Left ventricle myocardium inferior (tissue), 1 donor: ENCODE measurements at regions not wholly inside any gene's neighbourhood (a gene's known extent, or its start where the extent isn't known, plus 50 kb on each side); places are given as distances from the start of the nearest gene placed in this dataset.

Experiments
- DNase-seq: peaks from one replicate; pipeline ENCODE4 v3.0.0-alpha.2; 2020
- H3K27ac ChIP-seq: fragments of 200-600 bp; replicated peaks from 2 replicates; pipeline ENCODE4 v1.8.0; 2021
- H3K27me3 ChIP-seq: fragments of 200-600 bp; 2 replicates; pipeline ENCODE4 v1.8.0; 2021; ENCODE audit warnings: low read depth
- H3K36me3 ChIP-seq: fragments of 200-600 bp; 2 replicates; pipeline ENCODE4 v1.8.0; 2021
- H3K4me1 ChIP-seq: fragments of 200-600 bp; 2 replicates; pipeline ENCODE4 v1.8.0; 2021
- H3K4me3 ChIP-seq: fragments of 200-600 bp; 2 replicates; pipeline ENCODE4 v1.8.0; 2021; ENCODE audit warnings: mild to moderate bottlenecking, moderate library complexity
- H3K9me3 ChIP-seq: fragments of 200-600 bp; replicated peaks from 2 replicates; pipeline ENCODE4 v1.8.0; 2021
- CTCF ChIP-seq: fragments of 200-600 bp; IDR thresholded peaks from 2 replicates; pipeline ENCODE4 v1.8.0; 2021; ENCODE audit warnings: antibody characterized with exemption, mild to moderate bottlenecking, borderline replicate concordance
- intact Hi-C: fragments of 100-400 bp; cut with micrococcal nuclease; formaldehyde crosslinking; loops from one replicate; pipeline ENCODE4 v1.11.0; 2022
- donor health status: DM: no; HTN: yes; CAD: no; lungs with severe emphysema.

GRCh38 chr2:56718413-56718812 is 534.6 kb downstream of the CCDC85A start:
- no peak for TF ChIP-seq CTCF
- H3K36me3 ChIP-seq: no peaks in the 10 kb centered on the region
- peaks cover 10% of the 10 kb centered on the region for H3K9me3 ChIP-seq
- no peaks in the 10 kb centered on the region for H3K27me3 ChIP-seq
- no peak for DNase-seq
- peaks cover 19% of the 10 kb centered on the region for H3K4me1 ChIP-seq
- intact Hi-C loops: no loop called here
- peak overlapping the region; percentile 53 for H3K27ac ChIP-seq
- H3K4me3 ChIP-seq: no peak overlapping the region

DNA sequence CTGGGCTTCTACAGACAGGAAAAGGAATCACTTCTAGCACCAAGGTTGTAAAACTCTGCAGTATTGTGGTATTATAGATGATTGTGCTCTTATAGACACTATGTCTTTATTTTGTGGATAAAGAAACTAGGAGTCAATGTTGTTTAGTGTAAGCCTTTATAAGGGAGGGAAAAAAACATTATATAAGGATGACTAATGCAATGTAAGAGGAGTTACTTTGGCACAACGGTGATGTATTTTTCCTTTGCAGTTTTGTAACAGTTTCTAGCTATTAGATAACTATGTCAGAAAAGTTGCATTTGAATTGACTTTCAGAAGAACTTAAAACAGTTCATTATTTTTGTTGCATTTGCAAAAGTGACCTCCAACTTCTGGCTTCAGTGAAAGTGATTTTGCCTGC is 545.4 kb downstream of the CCDC85A start:
- Histone ChIP-seq H3K36me3 (no peaks in the 10 kb centered on the region), H3K27me3 (no peaks in the 10 kb centered on the region), H3K27ac (no peak overlapping the region), H3K4me3 (no peak overlapping the region), H3K9me3 (peaks cover 34% of the 10 kb centered on the region), H3K4me1 (no peaks in the 10 kb centered on the region)
- intact Hi-C loops: no loop called here
- no peak for TF ChIP-seq CTCF
- no peak for DNase-seq

GRCh38 chr2:56732946-56733345 is 549.2 kb downstream of the CCDC85A start:
- intact Hi-C loops: no loop called here
- Histone ChIP-seq H3K36me3 (no peaks in the 10 kb centered on the region), H3K4me3 (no peak overlapping the region), H3K9me3 (peaks cover 20% of the 10 kb centered on the region), H3K4me1 (no peaks in the 10 kb centered on the region), H3K27ac (no peak overlapping the region), H3K27me3 (no peaks in the 10 kb centered on the region)
- TF ChIP-seq CTCF: no peak
- no peak for DNase-seq

DNA sequence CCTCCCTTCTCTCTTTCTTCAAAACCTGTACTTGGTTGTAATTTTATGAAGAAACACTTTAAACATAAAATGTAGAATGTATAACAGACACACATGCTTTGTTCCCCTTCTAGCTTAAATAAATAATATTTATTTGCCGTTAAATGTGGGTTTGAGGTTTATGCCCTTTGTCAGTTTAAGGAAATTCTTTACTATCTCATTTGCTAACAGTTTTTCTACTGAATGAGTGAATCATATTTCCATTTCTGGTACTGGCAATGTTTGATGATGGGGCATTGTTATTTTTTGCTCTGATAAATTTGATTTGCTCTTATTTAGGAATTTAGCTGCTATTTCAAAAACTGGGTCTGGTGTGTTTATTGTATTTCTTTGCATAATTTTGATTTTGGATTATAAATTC is 555.6 kb downstream of the CCDC85A start:
- Histone ChIP-seq H3K36me3 (no peaks in the 10 kb centered on the region), H3K9me3 (peaks cover 17% of the 10 kb centered on the region), H3K4me1 (no peaks in the 10 kb centered on the region), H3K27ac (no peak overlapping the region), H3K27me3 (no peaks in the 10 kb centered on the region), H3K4me3 (no peak overlapping the region)
- TF ChIP-seq CTCF: no peak
- intact Hi-C loops: no loop called here
- no peak for DNase-seq

- intact Hi-C loops: loop anchor here (10.0 kb wide), 1 partner anchor 547 kb away; no protein-coding TSS in a partner anchor
- no peak overlapping the region for H3K4me3 ChIP-seq
- no peak for TF ChIP-seq CTCF
- DNase-seq: peak; percentile 16
- no peaks in the 10 kb centered on the region for H3K4me1 ChIP-seq
- H3K27me3 ChIP-seq: no peaks in the 10 kb centered on the region
- H3K9me3 ChIP-seq: no peaks in the 10 kb centered on the region
- H3K36me3 ChIP-seq: no peaks in the 10 kb centered on the region
- no peak overlapping the region for H3K27ac ChIP-seq
Measured at GRCh38 chr2:56741601-56742102, 557.9 kb downstream of the CCDC85A start.
